Stimulated activated CD8-positive, alpha-beta memory T cell treated with anti-CD3 and anti-CD28 coated beads, Interleukin-2, amount 100 ng/mL, for 1 hour (primary cell): ENCODE measurements at regions not wholly inside any gene's neighbourhood (a gene's known extent, or its start where the extent isn't known, plus 50 kb on each side); places are given as distances from the start of the nearest gene placed in this dataset.

Source experiments
- DNase-seq, 2 donors: peaks; one replicate each; pipeline ENCODE4 v3.0.0-alpha.2; 2020; ENCODE audit warnings: low read depth in 2 of 2

GRCh38 chr9:78858266-78858665 is 561.3 kb downstream of the PSAT1 start:
- no peak for DNase-seq

GRCh38 chr9:78860801-78861475 is 564.0 kb downstream of the PSAT1 start:
- DNase-seq: no peak

GRCh38 chr9:78863531-78863930 is 566.6 kb downstream of the PSAT1 start:
- DNase-seq: no peak

- no peak for DNase-seq
Observed at GRCh38 chr9:78865737-78866136, 568.8 kb downstream of the PSAT1 start.

GRCh38 chr9:78866207-78867132 is 569.5 kb downstream of the PSAT1 start:
- no peak for DNase-seq

- no peak for DNase-seq
Observed at GRCh38 chr9:78871086-78871451, 574.1 kb downstream of the PSAT1 start.

- no peak for DNase-seq
Observed at GRCh38 chr9:78871452-78872331, 574.8 kb downstream of the PSAT1 start.

GRCh38 chr9:78874061-78874460 is 577.1 kb downstream of the PSAT1 start:
- no peak for DNase-seq

- DNase-seq: no peak
Observed at GRCh38 chr9:78879324-78880100, 582.6 kb downstream of the PSAT1 start.

- DNase-seq: no peak
Observed at GRCh38 chr9:78881295-78881694, 584.4 kb downstream of the PSAT1 start.

- no peak for DNase-seq
Observed at GRCh38 chr9:78882481-78882880, 585.6 kb downstream of the PSAT1 start.

- DNase-seq: no peak
Observed at GRCh38 chr9:78884611-78885150, 587.8 kb downstream of the PSAT1 start.

GRCh38 chr9:78892182-78892581 is 595.3 kb downstream of the PSAT1 start:
- DNase-seq: no peak

GRCh38 chr9:78892769-78893168 is 595.8 kb downstream of the PSAT1 start:
- no peak for DNase-seq

- no peak for DNase-seq
Observed at GRCh38 chr9:78893774-78894401, 597.0 kb downstream of the PSAT1 start.

- DNase-seq: no peak
Observed at GRCh38 chr9:78896479-78896878, 599.6 kb downstream of the PSAT1 start.

GRCh38 chr9:78898234-78898633 is 601.3 kb downstream of the PSAT1 start:
- no peak for DNase-seq

GRCh38 chr9:78899006-78899405 is 602.1 kb downstream of the PSAT1 start:
- no peak for DNase-seq

GRCh38 chr9:78900500-78900899 is 603.6 kb downstream of the PSAT1 start:
- DNase-seq: no peak

GRCh38 chr9:78902051-78902450 is 605.1 kb downstream of the PSAT1 start:
- no peak for DNase-seq

GRCh38 chr9:78903581-78903980 is 606.7 kb downstream of the PSAT1 start:
- DNase-seq: no peak
